ENCODE measurements at regions not wholly inside any gene's neighbourhood (a gene's known extent, or its start where the extent isn't known, plus 50 kb on each side); places are given as distances from the start of the nearest gene placed in this dataset.

DNA sequence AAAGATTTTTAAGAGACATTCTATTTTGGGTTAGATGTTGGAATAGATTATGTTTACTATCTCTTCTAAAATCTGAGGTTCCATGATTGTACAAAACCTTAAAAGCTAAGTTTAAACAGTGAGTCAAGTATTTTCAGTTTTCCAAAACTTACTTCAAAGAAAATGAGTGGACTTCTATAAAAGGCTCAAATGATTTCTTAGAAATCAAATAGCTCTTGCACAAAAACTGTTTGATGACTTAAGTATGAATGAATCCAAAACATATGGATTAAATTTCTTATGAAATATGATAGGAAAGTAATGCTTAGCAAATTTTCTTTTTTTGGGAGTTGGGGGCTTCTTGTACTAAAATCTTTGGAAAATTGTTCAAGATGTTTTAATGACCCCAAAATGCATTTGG, 837.3 kb upstream of the SLC35B3 start:
- H3K27me3 ChIP-seq, result no peaks in the 10 kb centered on the region
- no peak for DNase-seq
- H3K4me3 ChIP-seq, result no peak overlapping the region
- H3K27ac ChIP-seq, result no peak overlapping the region
- no peaks in the 10 kb centered on the region for H3K36me3 ChIP-seq (replicated peaks in 1 of 2)
- intact Hi-C loops (cut with DNase I), result no loop called here
- TF ChIP-seq, protein P1, sequence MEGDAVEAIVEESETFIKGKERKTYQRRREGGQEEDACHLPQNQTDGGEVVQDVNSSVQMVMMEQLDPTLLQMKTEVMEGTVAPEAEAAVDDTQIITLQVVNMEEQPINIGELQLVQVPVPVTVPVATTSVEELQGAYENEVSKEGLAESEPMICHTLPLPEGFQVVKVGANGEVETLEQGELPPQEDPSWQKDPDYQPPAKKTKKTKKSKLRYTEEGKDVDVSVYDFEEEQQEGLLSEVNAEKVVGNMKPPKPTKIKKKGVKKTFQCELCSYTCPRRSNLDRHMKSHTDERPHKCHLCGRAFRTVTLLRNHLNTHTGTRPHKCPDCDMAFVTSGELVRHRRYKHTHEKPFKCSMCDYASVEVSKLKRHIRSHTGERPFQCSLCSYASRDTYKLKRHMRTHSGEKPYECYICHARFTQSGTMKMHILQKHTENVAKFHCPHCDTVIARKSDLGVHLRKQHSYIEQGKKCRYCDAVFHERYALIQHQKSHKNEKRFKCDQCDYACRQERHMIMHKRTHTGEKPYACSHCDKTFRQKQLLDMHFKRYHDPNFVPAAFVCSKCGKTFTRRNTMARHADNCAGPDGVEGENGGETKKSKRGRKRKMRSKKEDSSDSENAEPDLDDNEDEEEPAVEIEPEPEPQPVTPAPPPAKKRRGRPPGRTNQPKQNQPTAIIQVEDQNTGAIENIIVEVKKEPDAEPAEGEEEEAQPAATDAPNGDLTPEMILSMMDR (IDR thresholded peaks at IDR 0.05), result no peak
- no peak for TF ChIP-seq POLR2A (IDR thresholded peaks at IDR 0.05)
- no peaks in the 10 kb centered on the region for H3K9me3 ChIP-seq (replicated peaks in 1 of 3)
- peaks cover 0 to 3% of the 10 kb centered on the region in 2 donors for H3K4me1 ChIP-seq (replicated peaks in 1 of 2)

GRCh38 chr6:9266741-9267140, 831.4 kb upstream of the SLC35B3 start:
- DNase-seq, result no peak
- peaks cover 0 to 3% of the 10 kb centered on the region in 2 donors for H3K4me1 ChIP-seq (replicated peaks in 1 of 2)
- no peaks in the 10 kb centered on the region for H3K9me3 ChIP-seq (replicated peaks in 1 of 3)
- no peaks in the 10 kb centered on the region for H3K27me3 ChIP-seq
- H3K4me3 ChIP-seq, result no peak overlapping the region
- TF ChIP-seq, protein P1 (IDR thresholded peaks at IDR 0.05), result no peak
- no peak for TF ChIP-seq POLR2A (IDR thresholded peaks at IDR 0.05)
- H3K36me3 ChIP-seq (replicated peaks in 1 of 2), result no peaks in the 10 kb centered on the region
- 68 to 72% (median 71%) methylated on average over 1 of the region's 1 CpG for WGBS, 4 donors
- intact Hi-C loops (cut with DNase I), result no loop called here
- no peak overlapping the region for H3K27ac ChIP-seq

GRCh38 chr6:9257215-9257614, 821.9 kb upstream of the SLC35B3 start:
- H3K4me1 ChIP-seq (replicated peaks in 1 of 2), result no peaks in the 10 kb centered on the region
- intact Hi-C loops (cut with DNase I), result no loop called here
- no peaks in the 10 kb centered on the region for H3K27me3 ChIP-seq
- DNase-seq, result no peak
- H3K36me3 ChIP-seq (replicated peaks in 1 of 2), result no peaks in the 10 kb centered on the region
- H3K4me3 ChIP-seq, result no peak overlapping the region
- H3K27ac ChIP-seq, result no peak overlapping the region
- WGBS, 4 donors, result 34 to 49% (median 42%) methylated on average over 2 of the region's 2 CpGs
- H3K9me3 ChIP-seq (replicated peaks in 1 of 3), result no peaks in the 10 kb centered on the region
- TF ChIP-seq POLR2A (IDR thresholded peaks at IDR 0.05), result no peak
- TF ChIP-seq, protein P1 (IDR thresholded peaks at IDR 0.05), result no peak

DNA sequence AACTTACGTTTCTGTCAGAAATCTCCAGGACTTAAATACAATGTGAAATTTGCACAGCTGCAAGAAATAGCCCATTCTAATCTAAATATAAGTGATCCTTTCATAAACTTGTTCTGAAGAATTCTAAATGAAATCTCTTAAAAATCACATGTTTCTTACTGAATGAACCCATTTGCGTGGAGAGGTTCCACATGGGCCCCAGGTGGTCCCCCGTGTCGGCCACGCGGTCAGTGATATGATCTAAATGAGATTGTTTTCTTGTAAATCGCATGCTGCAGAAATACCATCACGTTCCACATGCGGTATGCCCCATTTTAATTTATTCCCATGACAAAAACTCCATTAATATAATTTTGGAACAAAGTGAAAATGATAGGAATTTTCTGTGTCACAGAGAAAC, 818.9 kb upstream of the SLC35B3 start:
- no peaks in the 10 kb centered on the region for H3K36me3 ChIP-seq (replicated peaks in 1 of 2)
- no peak for DNase-seq
- H3K4me1 ChIP-seq (replicated peaks in 1 of 2), result no peaks in the 10 kb centered on the region
- 76 to 88% (median 82%) methylated on average over 9 of the region's 9 CpGs for WGBS, 4 donors
- no peak overlapping the region for H3K4me3 ChIP-seq
- H3K9me3 ChIP-seq (replicated peaks in 1 of 3), result no peaks in the 10 kb centered on the region
- intact Hi-C loops (cut with DNase I), result no loop called here
- TF ChIP-seq, protein P1 (IDR thresholded peaks at IDR 0.05), result no peak
- TF ChIP-seq POLR2A (IDR thresholded peaks at IDR 0.05), result no peak
- H3K27me3 ChIP-seq, result no peaks in the 10 kb centered on the region
- H3K27ac ChIP-seq, result no peak overlapping the region
